G401 (cell line): ENCODE measurements at regions not wholly inside any gene's neighbourhood (a gene's known extent, or its start where the extent isn't known, plus 50 kb on each side); places are given as distances from the start of the nearest gene placed in this dataset.
"Not testable (repeated sequence)": the region's sequence is repeated elsewhere in the genome, so short reads cannot be mapped to it uniquely, and the experiment has no call there.

ENCODE experiments used
- DNase-seq: peaks from one replicate; pipeline ENCODE4 v3.0.0-alpha.2; 2015; ENCODE audit warnings: low spot score
- in situ Hi-C: cut with HindIII; loops from 2 replicates; pipeline ENCODE4 v1.10.0; 2016; ENCODE audit warnings: low sequenced_read_pairs, mixed read lengths

DNA sequence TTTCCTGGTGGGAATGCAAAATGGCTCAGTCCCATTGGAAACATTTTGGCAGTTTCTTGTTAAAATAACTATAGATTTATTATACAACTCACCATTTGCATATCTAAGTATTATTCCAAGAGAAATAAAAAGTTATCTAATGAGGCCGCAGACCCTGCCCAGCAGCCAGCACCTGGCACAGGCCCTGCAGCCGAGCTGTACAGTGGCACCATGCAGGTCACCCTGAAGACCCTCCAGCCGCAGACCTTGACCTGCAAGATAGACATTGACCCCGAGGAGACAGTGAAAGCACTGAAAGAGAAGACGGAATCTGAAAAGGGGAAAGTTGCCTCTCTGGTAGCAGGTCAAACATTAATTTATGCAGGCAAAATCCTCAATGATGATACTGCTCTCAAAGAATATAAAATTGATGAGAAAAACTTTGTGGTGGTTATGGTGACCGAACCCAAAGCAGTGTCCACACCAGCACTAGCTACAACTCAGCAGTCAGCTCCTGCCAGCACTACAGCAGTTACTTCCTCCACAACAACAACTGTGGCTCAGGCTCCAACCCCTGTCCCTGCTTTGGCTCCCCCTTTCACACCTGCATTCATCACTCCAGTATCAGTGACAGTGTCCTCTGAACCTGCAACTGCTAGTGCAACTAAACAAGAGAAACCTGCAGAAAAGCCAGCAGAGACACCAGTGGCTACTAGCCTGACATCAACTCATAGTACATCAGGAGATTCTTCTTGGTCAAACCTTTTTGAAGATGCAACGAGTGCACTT, 113.5 kb upstream of the SATB1 start:
- no peak for DNase-seq
- in situ Hi-C loops, result no loop called here

GRCh38 chr3:18533039-18533438, 107.9 kb upstream of the SATB1 start:
- DNase-seq, result no peak
- in situ Hi-C loops, result no loop called here

GRCh38 chr3:18531662-18532061, 106.5 kb upstream of the SATB1 start:
- no peak for DNase-seq

DNA sequence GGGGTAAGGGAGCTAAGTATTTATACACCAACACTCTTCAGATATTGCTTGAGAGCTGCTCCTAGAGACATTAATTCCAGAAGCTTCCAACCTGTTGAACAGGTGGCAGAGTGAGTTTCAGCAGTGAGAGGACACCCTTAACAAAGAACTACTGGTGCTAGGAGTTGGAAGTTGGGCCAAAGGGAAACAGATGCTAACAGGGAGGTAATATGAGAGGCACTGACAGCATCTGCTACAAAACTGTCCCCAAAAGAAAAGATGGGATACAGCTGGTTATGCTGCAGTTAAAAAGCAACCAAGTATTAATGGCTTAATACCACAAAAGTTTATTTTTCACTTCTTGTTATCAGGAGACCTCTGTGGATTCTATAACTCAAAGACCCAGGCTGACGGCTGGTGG, 104.5 kb upstream of the SATB1 start:
- in situ Hi-C loops, result no loop called here
- no peak for DNase-seq

More at GRCh38 chr3:18531662-18532061, 106.5 kb upstream of the SATB1 start:
- in situ Hi-C loops, result no loop called here

- DNase-seq, result no peak
- in situ Hi-C loops, result no loop called here
Observed at GRCh38 chr3:18527691-18528090, 102.6 kb upstream of the SATB1 start.

DNA sequence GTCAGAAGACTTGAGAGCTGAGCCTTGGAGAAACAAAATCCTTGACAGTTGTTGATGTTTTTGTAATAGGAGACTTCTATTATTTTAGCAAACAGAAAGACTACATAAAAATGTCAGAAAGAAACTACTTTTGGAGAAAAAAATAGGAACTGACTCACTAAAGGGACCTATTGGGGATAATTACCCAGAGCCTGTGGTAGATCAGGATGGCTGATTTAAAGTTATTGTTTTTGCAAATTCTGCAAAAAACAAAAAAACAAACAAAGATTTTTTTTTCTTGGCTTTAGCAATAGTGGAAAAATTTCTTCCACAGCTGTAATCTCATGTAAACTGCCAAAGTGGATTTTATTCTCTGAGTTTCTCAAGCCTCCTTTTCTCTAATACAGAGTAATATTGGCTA, 101.5 kb upstream of the SATB1 start:
- in situ Hi-C loops, result no loop called here
- no peak for DNase-seq

- DNase-seq, in situ Hi-C loops: not testable (repeated sequence)
Observed at GRCh38 chr3:18516170-18516569, 91.0 kb upstream of the SATB1 start.

DNA sequence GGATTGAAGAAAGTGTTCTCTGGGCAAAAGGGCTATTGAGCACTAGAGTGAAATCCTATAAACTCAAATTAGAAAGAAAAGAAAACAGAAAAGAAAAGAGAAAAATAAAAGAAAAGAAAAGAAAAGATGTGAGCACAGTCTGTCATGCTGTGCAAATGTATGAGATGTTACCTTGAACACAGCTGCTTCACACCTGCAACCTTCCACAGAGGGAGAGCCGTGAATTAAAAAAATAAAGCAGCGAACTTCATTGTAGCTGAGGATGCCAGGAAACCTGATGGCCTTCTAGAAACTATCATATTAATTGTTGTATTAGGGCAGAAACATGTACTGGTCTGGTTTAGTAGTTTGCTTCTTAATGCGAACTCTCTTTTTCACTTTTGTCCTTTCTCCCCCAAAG, 88.0 kb upstream of the SATB1 start:
- in situ Hi-C loops, result no loop called here
- no peak for DNase-seq

GRCh38 chr3:18512007-18512406, 86.9 kb upstream of the SATB1 start:
- DNase-seq, result no peak
- in situ Hi-C loops, result no loop called here

- no peak for DNase-seq
- in situ Hi-C loops, result no loop called here
Observed at GRCh38 chr3:18510947-18511346, 85.8 kb upstream of the SATB1 start.

GRCh38 chr3:18507333-18507732, 82.2 kb upstream of the SATB1 start:
- in situ Hi-C loops, result no loop called here
- DNase-seq, result no peak

DNA sequence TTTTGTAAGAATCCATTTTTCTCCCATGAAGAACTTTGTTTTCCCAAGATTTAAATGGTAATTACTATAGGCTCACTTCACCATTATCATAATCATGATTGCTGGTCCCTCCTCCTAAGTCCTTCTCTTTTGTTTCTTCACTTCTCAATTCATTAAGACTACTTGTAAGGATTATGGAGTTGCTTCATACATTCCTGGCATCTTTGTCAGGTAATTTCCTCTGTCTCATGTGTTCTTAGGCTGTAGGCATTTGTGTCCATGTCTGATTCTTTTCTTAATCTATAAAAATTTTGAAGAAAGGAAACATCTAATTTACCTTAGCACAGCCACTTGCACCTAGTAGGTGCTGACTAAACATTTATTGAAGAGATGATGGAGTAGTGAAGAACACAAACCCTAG, 79.9 kb upstream of the SATB1 start:
- no peak for DNase-seq
- in situ Hi-C loops, result no loop called here

- no peak for DNase-seq
- in situ Hi-C loops, result no loop called here
Observed at GRCh38 chr3:18501679-18502343, 76.7 kb upstream of the SATB1 start.

- DNase-seq, result no peak
- in situ Hi-C loops, result no loop called here
Observed at GRCh38 chr3:18500322-18500721, 75.2 kb upstream of the SATB1 start.

DNA sequence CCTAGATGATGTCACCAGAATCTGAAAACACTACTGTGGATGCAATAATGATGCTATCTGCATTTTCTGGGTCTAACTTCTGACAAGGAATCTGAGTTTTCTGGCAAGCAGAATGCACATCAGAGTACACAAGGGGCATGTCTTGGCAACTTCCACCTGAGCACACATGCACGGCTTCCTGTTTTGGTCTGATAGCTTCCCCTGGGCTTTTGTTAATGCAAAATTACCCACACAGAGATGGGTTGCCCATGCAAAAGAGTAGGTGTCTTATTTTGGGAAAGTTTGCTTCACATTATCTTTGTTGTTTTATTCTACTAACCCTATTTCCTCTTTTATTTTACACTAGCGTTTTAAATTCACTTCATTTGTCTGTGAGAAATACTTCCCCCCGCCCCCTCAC, 74.2 kb upstream of the SATB1 start:
- DNase-seq, result no peak

GRCh38 chr3:18494251-18494650, 69.1 kb upstream of the SATB1 start:
- DNase-seq, result no peak
- in situ Hi-C loops, result no loop called here

More for the DNA sequence above, 74.2 kb upstream of the SATB1 start:
- in situ Hi-C loops, result no loop called here

DNA sequence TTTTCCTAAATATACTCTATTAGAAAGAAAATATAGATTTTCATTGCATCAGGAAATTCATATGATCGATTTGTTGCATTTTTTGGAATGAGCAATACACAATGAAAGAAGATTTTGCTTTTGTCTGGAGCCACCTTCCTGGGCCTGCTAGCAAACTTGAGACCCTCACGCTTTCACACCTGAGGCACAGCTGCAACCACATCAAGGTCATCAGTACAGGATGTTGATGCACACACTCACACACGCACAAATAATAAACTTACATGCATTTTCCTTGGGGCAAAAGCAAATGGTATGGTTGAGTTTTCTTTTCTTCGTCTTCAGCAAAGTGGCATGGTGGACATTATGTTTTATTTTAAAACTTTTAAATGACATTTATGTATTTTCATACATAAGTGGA, 64.8 kb upstream of the SATB1 start:
- no peak for DNase-seq
- in situ Hi-C loops, result no loop called here

GRCh38 chr3:18483226-18483625, 58.1 kb upstream of the SATB1 start:
- in situ Hi-C loops, result no loop called here
- DNase-seq, result no peak

- no peak for DNase-seq
Observed at GRCh38 chr3:18481946-18482548, 56.9 kb upstream of the SATB1 start.

DNA sequence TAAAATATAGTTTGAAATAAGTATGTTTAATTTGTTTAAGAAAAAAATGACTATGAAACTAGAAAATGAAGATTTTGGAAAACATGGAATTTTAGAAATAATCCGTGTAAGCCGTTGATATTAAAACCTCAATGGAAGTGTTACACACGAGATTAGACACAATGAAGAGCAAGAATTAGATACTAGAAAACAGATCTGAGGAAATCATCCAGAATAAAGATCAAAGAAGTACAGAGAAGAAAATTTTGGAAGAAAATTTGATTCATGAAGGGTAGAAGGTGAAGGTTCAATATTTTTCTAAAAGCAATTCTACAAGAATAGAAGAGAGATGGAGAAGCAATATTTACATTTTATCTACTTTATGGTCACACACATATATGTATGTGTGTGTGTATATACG, 52.5 kb upstream of the SATB1 start:
- DNase-seq, result no peak
- in situ Hi-C loops, result no loop called here

More at GRCh38 chr3:18481946-18482548, 56.9 kb upstream of the SATB1 start:
- in situ Hi-C loops, result no loop called here
